ENCODE measurements at regions not wholly inside any gene's neighbourhood (a gene's known extent, or its start where the extent isn't known, plus 50 kb on each side); places are given as distances from the start of the nearest gene placed in this dataset.

DNA sequence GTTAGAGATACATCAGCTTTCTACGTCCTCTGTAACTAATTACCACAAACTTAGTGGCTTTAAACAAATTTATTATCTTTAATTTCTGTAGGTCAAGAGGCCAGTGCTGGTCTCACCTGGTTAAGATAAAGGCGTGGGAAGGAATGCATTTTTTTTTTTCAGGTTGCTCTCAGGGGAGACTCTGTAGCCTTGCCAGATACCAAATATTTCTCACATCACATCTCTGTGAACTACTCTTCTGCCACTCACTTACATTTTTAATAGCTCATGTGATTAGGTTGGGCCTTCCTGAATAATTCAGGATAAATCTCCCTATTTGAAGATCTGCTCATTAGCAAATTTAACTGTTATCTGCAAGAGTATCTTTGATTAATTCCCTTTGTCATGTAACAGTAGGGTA is 214.6 kb downstream of the CBLN2 start:
- H3K4me3 ChIP-seq = no peak overlapping the region
- no peaks in the 10 kb centered on the region for H3K4me1 ChIP-seq
- H3K27ac ChIP-seq = no peak overlapping the region
- no peaks in the 10 kb centered on the region for H3K27me3 ChIP-seq (ENCODE audit: low read depth)
- H3K36me3 ChIP-seq = no peaks in the 10 kb centered on the region
- TF ChIP-seq, protein P1, sequence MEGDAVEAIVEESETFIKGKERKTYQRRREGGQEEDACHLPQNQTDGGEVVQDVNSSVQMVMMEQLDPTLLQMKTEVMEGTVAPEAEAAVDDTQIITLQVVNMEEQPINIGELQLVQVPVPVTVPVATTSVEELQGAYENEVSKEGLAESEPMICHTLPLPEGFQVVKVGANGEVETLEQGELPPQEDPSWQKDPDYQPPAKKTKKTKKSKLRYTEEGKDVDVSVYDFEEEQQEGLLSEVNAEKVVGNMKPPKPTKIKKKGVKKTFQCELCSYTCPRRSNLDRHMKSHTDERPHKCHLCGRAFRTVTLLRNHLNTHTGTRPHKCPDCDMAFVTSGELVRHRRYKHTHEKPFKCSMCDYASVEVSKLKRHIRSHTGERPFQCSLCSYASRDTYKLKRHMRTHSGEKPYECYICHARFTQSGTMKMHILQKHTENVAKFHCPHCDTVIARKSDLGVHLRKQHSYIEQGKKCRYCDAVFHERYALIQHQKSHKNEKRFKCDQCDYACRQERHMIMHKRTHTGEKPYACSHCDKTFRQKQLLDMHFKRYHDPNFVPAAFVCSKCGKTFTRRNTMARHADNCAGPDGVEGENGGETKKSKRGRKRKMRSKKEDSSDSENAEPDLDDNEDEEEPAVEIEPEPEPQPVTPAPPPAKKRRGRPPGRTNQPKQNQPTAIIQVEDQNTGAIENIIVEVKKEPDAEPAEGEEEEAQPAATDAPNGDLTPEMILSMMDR (IDR thresholded peaks at IDR 0.05) = no peak
- ATAC-seq (no peak), DNase-seq (no peak)
- H3K9me3 ChIP-seq = no peaks in the 10 kb centered on the region
- intact Hi-C loops (cut with DNase I) = no loop called here

DNA sequence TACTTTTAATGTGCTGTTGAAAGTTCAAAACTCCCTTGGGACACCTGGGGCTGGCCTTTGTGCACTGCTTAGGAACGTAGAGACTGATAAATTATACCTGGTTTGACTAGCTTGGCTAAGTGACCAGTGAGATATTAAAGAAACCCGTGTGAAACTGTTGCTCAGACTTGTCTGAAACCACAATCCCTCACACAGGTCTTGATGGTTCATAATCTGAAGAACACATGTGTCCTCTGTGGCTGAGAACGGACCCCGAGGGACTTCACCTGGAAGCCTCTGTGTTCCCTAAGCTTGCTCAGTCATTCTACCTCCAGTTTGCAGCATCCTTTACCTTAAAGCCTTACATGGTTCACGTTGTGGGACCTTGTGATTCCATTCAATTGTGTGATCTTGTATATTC is 218.8 kb downstream of the CBLN2 start:
- no peaks in the 10 kb centered on the region for H3K9me3 ChIP-seq
- no peaks in the 10 kb centered on the region for H3K27me3 ChIP-seq (ENCODE audit: low read depth)
- no peak overlapping the region for H3K4me3 ChIP-seq
- H3K36me3 ChIP-seq = no peaks in the 10 kb centered on the region
- H3K4me1 ChIP-seq = no peaks in the 10 kb centered on the region
- TF ChIP-seq, protein P1 (IDR thresholded peaks at IDR 0.05) = no peak
- no peak overlapping the region for H3K27ac ChIP-seq
- ATAC-seq = no peak
- DNase-seq = no peak
- intact Hi-C loops (cut with DNase I) = no loop called here

DNA sequence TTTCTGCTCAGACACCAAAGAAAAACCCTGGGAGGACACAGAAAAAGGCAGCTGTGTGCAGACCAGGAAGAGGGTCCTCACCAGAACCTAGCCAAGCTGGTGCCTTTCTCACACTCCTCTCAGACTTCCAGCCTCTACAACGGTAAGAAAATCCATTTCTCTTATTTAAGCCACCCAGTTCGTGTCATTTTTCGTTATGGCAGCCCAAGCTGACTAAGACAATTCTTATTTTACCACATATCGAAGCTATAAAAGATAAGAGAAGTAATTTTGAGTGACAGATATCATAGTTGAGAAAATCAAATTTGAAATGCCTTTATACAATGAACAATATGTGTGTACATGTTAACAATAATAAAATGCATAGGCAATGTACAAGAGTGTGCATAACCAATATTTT is 219.5 kb downstream of the CBLN2 start:
- intact Hi-C loops (cut with DNase I) = no loop called here
- Histone ChIP-seq H3K27ac (no peak overlapping the region), H3K36me3 (no peaks in the 10 kb centered on the region), H3K4me1 (no peaks in the 10 kb centered on the region), H3K4me3 (no peak overlapping the region), H3K27me3 (ENCODE audit: low read depth) (no peaks in the 10 kb centered on the region), H3K9me3 (no peaks in the 10 kb centered on the region)
- TF ChIP-seq, protein P1 (IDR thresholded peaks at IDR 0.05) = no peak
- DNase-seq (no peak), ATAC-seq (no peak)

DNA sequence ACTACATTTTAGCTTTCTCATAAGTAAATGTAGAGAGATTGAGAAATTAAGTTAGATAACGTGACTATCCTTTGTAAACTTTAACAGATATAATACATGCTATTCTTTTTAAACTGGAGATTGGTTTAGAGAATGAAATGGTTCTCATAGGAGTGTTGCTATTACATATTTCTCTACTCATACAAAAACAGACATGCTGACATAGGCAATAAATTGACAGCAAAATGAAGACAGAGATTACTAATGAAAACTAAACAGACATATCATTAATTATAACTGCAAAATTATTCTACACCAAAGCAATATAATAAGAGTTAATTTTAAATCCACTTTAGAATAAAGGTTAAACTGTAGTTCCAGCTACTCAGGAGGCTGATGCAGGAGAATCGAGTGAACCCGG is 227.6 kb downstream of the CBLN2 start:
- Histone ChIP-seq H3K9me3 (no peaks in the 10 kb centered on the region), H3K27ac (no peak overlapping the region), H3K27me3 (ENCODE audit: low read depth) (no peaks in the 10 kb centered on the region), H3K4me1 (no peaks in the 10 kb centered on the region), H3K4me3 (no peak overlapping the region), H3K36me3 (no peaks in the 10 kb centered on the region)
- DNase-seq (no peak), ATAC-seq (no peak)
- intact Hi-C loops (cut with DNase I) = no loop called here
- TF ChIP-seq, protein P1 (IDR thresholded peaks at IDR 0.05) = no peak

DNA sequence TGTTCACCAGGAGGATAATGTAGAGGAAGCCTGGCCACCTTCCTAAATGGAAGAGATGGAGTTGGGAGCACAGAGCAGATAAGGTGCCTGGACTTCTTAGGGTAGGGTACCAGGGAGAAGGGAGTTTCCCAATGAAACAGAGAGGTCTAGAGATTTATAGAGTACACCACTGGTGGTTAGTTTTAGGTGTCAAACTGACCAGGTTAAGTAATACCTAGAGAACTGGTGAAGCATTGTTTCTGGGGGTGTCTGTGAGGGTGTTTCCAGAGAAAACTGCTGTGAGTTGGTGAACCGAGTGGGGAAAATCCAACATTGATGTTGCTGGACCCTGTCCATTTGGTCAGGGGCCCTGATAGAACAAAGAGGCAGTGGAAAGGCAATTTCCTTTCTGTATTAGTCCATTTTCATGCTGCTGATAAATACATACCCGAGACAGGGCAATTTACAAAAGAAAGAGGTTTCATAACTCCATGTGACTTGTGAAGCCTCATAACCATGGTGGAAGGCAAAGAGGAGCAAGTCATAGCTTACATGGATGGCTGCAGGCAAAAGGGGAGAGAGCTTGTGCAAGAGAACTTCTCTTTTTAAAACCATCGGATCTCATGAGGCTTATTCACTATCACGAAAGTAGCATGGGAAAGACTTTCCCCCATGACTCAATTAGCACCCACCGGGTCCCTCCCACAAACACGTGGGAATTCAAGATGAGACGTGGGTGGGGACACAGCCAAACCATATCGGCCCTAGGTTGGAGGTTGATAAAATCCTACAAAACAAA is 260.8 kb downstream of the CBLN2 start:
- TF ChIP-seq, protein P1 (IDR thresholded peaks at IDR 0.05) = no peak
- no peaks in the 10 kb centered on the region for H3K36me3 ChIP-seq
- intact Hi-C loops (cut with DNase I) = no loop called here
- DNase-seq (no peak), ATAC-seq (no peak)
- H3K4me1 ChIP-seq = no peaks in the 10 kb centered on the region
- H3K9me3 ChIP-seq = no peaks in the 10 kb centered on the region
- no peaks in the 10 kb centered on the region for H3K27me3 ChIP-seq (ENCODE audit: low read depth)
- no peak overlapping the region for H3K4me3 ChIP-seq
- H3K27ac ChIP-seq = no peak overlapping the region

All from lower lobe of right lung (tissue), 2 donors.